Left kidney (tissue), 1 donor: ENCODE measurements at regions not wholly inside any gene's neighbourhood (a gene's known extent, or its start where the extent isn't known, plus 50 kb on each side); places are given as distances from the start of the nearest gene placed in this dataset.

Experiments used
- DNase-seq: peaks from one replicate; pipeline ENCODE4 v3.0.0-alpha.2; 2013

GRCh38 chr20:50426866-50427718, 83.1 kb upstream of the PTPN1 start:
- no peak for DNase-seq

- no peak for DNase-seq
These were observed 82.5 kb upstream of the PTPN1 start for GRCh38 chr20:50427719-50428083.

- no peak for DNase-seq
These were observed 81.9 kb upstream of the PTPN1 start for GRCh38 chr20:50428097-50428828.

- no peak for DNase-seq
These were observed 80.8 kb upstream of the PTPN1 start for GRCh38 chr20:50429412-50429811.

- DNase-seq = no peak
These were observed 79.1 kb upstream of the PTPN1 start for GRCh38 chr20:50431066-50431450.

GRCh38 chr20:50433001-50433761, 77.0 kb upstream of the PTPN1 start:
- DNase-seq = no peak

- DNase-seq = no peak
These were observed 75.9 kb upstream of the PTPN1 start for GRCh38 chr20:50434321-50434652.

- no peak for DNase-seq
These were observed 75.4 kb upstream of the PTPN1 start for GRCh38 chr20:50434653-50435396.

GRCh38 chr20:50435397-50436051, 74.7 kb upstream of the PTPN1 start:
- DNase-seq = no peak

GRCh38 chr20:50436052-50436656, 74.0 kb upstream of the PTPN1 start:
- DNase-seq = no peak

- DNase-seq = no peak
These were observed 73.5 kb upstream of the PTPN1 start for GRCh38 chr20:50436696-50437095.

- DNase-seq = no peak
These were observed 71.2 kb upstream of the PTPN1 start for GRCh38 chr20:50438986-50439407.

GRCh38 chr20:50439539-50440453, 70.4 kb upstream of the PTPN1 start:
- DNase-seq = no peak

GRCh38 chr20:50442512-50442911, 67.7 kb upstream of the PTPN1 start:
- no peak for DNase-seq

GRCh38 chr20:50445354-50446151, 64.6 kb upstream of the PTPN1 start:
- DNase-seq = no peak

GRCh38 chr20:50446351-50447101, 63.7 kb upstream of the PTPN1 start:
- DNase-seq = no peak

- no peak for DNase-seq
These were observed 62.9 kb upstream of the PTPN1 start for GRCh38 chr20:50447102-50447804.

GRCh38 chr20:50447817-50448216, 62.4 kb upstream of the PTPN1 start:
- no peak for DNase-seq
